Esophagus muscularis mucosa (tissue), 4 donors: ENCODE measurements at regions not wholly inside any gene's neighbourhood (a gene's known extent, or its start where the extent isn't known, plus 50 kb on each side); places are given as distances from the start of the nearest gene placed in this dataset.

Source experiments
- CTCF ChIP-seq, 3 experiments: fragments of 200-600 bp in 2 of 3; fragments of 450-650 bp in 1 of 3; sonication (generic) in 2 of 3; IDR thresholded peaks; one replicate each; pipeline ENCODE4 v1.5.1; 2017 to 2019; ENCODE audit warnings: antibody characterized with exemption in 3 of 3, mild to moderate bottlenecking in 2 of 3, moderate library complexity in 1 of 3
- EP300 ChIP-seq: sonication (generic); formaldehyde crosslinking; IDR thresholded peaks from one replicate; pipeline ENCODE4 v1.6.1; 2017; ENCODE audit warnings: antibody characterized with exemption
- POLR2A ChIP-seq: fragments of 450-650 bp; IDR thresholded peaks from one replicate; pipeline ENCODE4 v1.6.1; 2017; ENCODE audit warnings: antibody characterized with exemption, moderate library complexity, mild to moderate bottlenecking, low read depth
- POLR2AphosphoS5 ChIP-seq, 2 donors: sonication (generic); formaldehyde crosslinking; IDR thresholded peaks; one replicate each; pipeline ENCODE4 v1.6.1; 2017; ENCODE audit warnings: antibody characterized with exemption in 2 of 2

- TF ChIP-seq POLR2A (no peak), POLR2AphosphoS5 (IDR thresholded peaks at IDR 0.05) (no peak), CTCF (IDR thresholded peaks at IDR 0.05) (no peak), EP300 (no peak)
Measured at GRCh38 chr13:48773531-48774275, 120.0 kb downstream of the CYSLTR2 start.
